ENCODE measurements at regions not wholly inside any gene's neighbourhood (a gene's known extent, or its start where the extent isn't known, plus 50 kb on each side); places are given as distances from the start of the nearest gene placed in this dataset.
A peak's percentile ranks its signal among the peaks of the same experiment; 100 is the strongest.

DNA sequence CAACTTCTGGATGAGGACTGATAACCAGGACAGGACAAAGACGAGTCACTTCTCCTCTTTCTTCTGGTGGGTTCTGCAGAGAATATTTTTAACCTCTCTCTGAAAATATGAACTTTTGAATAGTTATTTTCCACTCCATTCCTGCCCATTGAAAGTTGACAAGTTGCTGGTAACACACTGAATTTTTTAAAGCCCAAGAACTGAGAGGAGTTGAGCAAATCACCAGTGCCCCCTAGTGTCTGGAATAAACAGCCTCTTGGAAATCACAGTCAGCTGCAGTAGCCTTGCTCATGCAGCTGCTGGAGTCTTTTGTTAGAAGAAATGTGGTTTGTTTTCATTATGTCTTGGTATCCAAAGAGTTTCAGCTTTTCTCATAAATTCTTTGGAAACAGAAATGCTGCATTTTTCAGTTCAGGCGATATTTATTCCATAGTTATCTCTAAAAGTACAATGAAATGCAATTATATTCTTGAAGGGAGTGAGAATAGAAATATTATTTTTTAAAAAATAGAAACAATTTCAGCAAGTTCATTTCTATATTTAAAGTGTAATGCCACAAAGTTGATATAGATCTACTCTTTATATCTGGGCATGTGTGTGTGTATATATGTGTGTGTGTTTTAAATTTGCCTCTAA, 741.0 kb upstream of the CBLB start:
- TF ChIP-seq, protein P1, sequence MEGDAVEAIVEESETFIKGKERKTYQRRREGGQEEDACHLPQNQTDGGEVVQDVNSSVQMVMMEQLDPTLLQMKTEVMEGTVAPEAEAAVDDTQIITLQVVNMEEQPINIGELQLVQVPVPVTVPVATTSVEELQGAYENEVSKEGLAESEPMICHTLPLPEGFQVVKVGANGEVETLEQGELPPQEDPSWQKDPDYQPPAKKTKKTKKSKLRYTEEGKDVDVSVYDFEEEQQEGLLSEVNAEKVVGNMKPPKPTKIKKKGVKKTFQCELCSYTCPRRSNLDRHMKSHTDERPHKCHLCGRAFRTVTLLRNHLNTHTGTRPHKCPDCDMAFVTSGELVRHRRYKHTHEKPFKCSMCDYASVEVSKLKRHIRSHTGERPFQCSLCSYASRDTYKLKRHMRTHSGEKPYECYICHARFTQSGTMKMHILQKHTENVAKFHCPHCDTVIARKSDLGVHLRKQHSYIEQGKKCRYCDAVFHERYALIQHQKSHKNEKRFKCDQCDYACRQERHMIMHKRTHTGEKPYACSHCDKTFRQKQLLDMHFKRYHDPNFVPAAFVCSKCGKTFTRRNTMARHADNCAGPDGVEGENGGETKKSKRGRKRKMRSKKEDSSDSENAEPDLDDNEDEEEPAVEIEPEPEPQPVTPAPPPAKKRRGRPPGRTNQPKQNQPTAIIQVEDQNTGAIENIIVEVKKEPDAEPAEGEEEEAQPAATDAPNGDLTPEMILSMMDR (conservative IDR thresholded peaks at IDR 0.05; ENCODE audit: low read length): peak; percentile 97
- no peak for TF ChIP-seq EZH2phosphoT487 (IDR thresholded peaks at IDR 0.05; ENCODE audit: borderline replicate concordance)
